ENCODE measurements at regions not wholly inside any gene's neighbourhood (a gene's known extent, or its start where the extent isn't known, plus 50 kb on each side); places are given as distances from the start of the nearest gene placed in this dataset.

GRCh38 chr6:165713845-165714466 is 50.9 kb upstream of the PDE10A start:
- DNase-seq (ENCODE audit: low read depth): no peak

Measured in activated T-helper 1 cell treated with Interleukin-2 at 50 U/mL for 16 hours (primary cell).